Activated T-cell treated with anti-CD3 and anti-CD28 coated beads for 1 hour (primary cell): ENCODE measurements at regions not wholly inside any gene's neighbourhood (a gene's known extent, or its start where the extent isn't known, plus 50 kb on each side); places are given as distances from the start of the nearest gene placed in this dataset.

ENCODE experiments used
- DNase-seq: peaks from one replicate; pipeline ENCODE4 v3.0.0-alpha.2; 2020; ENCODE audit warnings: low read depth

DNA sequence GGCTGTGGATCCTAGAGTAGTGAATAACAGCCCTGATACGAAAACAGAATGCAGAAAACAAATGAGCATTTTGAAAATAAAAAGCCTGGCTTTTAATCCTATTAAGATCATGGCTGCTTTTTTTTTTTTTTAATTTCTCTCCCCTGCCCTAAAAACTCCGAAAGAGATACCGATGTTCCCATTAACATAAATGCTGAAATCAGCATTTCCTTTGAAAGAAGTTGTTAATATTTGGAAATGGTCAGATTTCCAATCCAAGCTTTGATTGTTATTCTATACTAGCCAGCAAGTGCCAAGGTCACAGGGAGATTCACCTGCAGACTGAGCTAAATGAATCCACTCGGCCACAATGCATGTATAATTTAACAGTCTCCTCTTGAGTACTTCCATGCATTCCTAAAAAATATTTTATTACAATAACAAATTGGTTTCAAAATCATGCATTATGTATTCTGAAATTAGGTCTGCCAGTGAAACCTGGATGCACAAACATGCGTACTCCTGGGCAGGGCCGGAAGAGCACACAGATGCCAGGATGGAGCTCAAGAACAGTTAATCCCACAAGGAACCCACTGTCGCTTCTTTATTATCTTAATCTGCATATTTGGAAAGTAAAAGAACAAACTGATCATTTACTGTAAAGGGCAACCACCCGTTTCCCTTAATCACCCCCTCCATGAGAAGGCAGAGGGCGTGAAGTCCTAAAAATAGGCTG is 521.5 kb upstream of the ZFHX3 start:
- no peak for DNase-seq

- no peak for DNase-seq
These were observed 520.8 kb upstream of the ZFHX3 start for GRCh38 chr16:73568769-73569168.

DNA sequence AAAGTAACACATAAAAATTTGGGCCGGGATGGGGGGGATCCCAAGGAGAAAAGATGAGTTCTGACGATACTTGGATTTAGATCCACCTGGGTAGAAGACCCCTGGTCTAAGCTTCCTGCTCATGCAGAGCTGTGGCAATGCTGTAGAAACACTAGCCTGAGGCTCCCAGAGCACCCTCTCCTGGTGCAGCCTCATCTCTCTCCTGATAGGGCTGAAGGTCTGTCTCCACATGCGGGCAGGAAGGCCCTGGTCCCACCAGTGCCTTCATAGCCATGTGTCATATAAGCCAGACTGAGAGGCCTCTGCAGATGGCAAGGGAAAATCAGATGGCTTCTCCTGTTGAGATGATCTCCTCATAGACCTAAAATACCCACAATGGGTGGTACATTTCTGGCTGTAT is 518.0 kb upstream of the ZFHX3 start:
- no peak for DNase-seq

DNA sequence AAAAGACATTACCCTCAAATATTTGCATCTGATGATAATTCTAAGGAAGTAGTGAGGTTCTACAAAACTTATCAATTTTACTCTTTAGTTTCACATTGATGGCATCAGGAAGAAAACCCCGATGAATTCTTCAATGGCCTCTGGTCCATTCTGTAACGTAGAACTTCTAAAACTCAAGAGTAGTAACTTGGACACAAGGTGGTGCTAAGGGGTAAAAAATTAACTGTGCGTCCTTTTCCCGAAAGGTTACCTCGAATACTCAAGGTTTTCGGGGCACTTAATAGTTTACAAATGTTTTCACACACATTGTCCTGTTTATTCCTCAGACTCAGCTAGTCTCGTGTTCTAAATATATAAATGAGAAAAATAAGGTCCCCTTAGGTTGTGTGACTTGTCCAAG is 517.3 kb upstream of the ZFHX3 start:
- no peak for DNase-seq

DNA sequence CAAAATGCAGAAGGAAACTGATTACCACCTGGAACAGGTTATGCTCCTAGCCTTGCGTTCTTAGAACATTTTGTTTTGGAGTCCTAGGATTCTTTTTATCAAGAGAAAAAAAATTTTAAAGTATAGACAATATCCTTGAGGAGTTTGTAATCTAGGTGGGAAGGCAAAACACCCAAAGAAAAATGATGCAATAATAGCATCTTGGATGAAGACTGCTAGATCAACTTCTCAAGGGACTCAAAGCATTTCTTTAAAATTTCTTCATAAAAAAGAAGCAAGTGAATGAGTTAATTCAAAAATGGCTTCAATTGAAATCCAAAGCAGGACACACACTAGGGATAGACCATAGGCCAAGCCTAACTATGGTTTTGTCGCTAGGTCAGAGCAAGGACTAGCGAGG is 515.8 kb upstream of the ZFHX3 start:
- DNase-seq = no peak

DNA sequence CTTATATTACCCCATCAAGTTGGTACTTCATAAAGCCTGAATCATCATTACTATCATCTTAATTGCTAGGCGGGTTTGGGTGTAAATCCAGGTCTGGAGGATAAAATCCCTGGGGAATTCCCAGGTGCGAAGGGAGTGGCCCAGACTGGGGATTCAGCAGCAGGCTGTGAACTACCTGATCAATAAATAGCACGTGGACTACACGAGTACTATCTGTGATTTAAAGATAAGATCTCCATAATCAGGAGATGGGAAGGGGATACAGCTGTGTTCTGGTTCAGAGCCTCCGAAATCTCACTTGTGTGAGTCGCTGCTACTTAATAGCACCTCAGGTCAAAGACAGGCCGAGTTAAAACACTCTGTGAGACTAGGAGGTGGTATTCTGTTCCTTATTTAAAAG is 512.6 kb upstream of the ZFHX3 start:
- DNase-seq = no peak

DNA sequence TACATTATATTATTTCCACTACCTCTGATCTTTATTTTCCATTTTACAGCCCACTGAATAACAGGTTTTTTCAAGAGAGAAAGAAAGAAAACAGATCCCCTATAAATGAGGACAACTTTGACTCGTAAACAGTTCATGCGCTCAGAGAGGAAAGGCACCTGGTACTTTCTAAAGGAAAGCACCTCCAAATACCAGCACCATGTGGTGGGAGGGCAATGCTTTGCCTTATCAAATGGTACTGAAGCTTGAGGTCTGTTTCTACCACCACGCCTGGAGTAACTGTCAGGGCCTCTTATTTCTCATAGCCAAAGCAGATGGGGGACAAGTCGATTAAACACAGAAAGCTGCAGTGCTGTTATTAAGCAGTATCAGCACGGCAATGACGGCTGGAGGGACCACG is 510.3 kb upstream of the ZFHX3 start:
- DNase-seq = no peak

DNA sequence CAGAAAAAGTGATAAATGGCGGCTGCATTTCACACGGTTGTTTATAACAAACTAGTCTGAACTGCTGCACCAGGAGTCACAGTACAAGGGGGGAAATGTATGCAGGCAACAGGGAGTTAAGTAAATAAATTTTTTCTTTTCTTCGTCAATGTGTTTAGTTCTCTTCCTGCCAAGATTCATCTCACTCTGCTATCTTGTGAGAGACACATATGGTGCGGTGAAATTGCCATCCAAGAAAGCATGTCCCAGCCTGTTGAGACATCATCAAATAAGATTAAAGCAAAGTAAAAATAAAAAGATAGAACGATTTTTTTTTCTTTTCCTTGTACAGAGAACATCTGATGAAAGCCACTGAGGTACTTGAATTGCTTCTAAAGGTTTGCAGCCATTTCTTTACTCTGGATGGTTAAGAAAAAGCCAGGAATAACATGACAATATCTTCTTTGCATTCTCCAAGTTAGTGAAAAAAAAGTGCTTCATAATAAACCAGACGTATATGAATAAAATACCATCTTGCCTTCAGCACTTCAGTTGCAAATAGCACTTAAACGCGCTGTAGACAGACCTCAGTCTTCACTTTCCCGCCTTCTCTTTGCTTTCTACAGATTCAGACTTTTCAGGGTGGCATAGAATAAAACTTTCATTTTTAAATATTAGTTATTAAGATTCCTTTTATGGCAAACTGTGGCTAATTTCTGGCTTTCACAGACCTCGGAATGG is 506.2 kb upstream of the ZFHX3 start:
- no peak for DNase-seq

DNA sequence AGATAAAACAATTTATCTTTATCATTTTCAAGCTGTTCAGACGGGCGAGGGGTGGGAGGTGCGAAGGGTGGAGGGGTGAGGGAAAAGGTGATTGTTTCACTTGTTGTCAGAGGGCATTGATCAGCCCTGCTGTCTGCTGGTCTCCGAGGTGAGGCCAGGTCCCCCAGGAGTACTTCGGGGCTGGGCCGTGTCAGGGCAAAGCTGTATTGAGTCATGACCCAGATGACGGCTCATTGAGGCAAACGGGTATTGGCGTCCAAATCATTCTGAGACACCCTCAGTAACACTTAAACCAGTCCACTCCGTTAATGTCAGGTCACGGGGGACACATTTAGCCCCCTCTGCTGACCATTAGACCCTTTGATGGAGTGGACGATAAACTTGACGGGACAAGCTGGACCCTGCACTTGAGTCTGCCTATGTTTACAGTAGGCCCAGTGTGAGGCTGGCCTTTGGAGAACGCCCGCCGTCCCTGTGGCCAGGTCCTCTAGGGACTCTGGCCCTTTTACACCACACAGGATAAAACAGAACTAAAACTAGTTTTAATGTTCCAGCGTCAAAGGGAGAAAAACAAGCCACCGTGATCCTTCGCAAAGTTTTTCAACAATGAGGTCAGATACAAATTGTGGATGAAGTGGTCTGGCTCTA is 502.2 kb upstream of the ZFHX3 start:
- DNase-seq = no peak

DNA sequence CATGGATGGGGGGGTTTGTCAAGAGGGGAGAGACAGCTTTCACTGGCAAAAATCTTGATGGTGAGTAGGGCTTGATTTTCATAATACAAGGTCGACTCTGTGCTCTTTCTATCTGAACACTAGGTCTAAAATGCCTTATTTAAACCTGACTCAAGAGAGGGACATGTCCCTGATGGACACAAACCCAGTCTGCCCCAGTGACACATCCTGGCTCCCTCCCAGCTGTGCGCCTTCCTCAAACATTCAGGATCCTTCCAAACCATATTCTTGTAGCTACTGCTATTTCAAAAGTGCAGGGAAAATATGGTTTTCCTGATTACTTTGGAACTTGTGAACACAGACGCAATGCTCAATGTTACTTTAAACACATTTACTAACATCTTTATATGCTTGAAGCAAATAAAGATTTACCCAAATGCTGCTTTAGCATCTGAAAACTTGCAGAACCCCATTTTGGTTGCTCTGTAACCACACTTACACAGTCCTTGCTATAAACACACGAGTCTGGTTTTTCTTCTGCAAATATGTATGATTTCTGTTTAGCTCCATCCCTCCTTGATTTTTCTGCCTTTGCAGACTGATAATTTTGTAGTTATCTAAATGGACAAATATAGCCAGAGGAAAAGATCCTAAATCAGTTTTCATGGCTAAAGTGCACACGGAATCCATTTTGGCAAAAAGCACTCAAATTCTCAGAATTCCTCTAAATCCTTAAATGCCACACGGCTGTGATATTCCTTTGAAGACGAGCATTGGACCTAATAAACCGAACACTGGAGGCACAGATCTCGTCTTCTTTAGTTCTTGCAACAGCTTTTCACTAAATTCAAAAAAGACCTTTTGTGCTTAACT is 499.9 kb upstream of the ZFHX3 start:
- no peak for DNase-seq

DNA sequence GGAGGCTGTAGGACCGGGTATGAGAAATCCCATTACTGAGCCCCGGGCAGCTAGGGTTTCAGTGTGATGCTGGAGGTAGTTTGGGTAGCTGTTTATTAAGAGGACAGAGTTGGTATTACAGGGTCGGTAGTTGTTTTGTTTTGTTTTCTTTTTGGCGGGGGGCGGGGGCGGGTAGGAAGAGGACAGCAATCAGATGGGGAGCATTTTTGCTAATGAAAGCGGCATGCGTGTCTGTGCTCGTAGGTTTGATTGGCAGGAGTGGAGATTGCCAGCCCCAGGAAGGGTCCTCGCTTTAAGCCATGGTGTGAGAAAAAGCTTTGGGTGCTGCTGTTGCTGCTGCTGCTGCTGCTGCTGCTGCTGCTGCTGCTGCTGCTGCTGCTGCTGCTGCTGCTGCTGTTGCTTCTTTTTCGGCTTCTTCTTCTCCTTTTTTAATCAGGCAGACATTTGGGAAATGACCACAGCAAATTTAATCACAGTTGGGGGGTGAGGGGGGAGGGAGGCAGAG is 498.5 kb upstream of the ZFHX3 start:
- no peak for DNase-seq

- no peak for DNase-seq
These were observed 497.8 kb upstream of the ZFHX3 start for GRCh38 chr16:73545755-73546154.

DNA sequence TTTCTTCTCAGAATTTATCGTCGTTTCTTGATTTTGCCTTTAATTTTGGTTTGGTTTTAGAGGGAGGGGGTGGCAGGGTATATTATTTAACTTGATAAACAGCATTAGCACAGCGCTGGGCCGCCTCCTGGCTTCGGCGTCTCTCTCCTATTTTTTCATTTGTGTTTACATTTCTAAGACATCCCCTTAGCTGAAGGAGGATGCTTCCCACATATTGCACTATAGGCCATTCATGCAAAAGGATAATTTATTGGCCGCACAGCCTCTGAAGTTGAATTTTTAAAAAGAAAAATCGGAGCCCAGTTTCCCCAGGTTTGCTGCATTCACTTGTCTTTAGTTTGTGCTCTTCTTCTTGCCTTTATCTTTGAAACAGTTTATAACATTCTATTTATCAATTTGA is 497.4 kb upstream of the ZFHX3 start:
- no peak for DNase-seq

DNA sequence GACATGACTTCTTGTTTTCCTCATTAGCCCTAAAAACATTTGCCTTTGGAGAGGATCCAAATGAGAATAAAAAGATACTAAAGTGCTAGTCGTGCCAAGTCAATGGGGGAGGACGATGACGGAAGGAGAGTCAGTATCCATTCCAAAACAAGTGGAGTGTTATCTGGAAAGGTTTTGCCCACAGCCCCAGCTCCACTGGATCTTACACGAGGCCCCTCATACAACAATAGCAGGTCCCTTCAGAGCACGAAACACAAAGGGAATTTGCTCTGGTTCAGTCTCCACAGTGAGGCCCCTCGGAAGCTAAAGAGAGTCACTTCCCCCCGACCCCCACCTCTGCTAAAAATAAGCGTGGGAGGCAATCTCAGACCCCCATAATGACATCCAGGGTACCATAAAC is 496.9 kb upstream of the ZFHX3 start:
- no peak for DNase-seq

GRCh38 chr16:73543970-73544599 is 496.2 kb upstream of the ZFHX3 start:
- DNase-seq = no peak

- no peak for DNase-seq
These were observed 495.5 kb upstream of the ZFHX3 start for GRCh38 chr16:73543331-73543969.

DNA sequence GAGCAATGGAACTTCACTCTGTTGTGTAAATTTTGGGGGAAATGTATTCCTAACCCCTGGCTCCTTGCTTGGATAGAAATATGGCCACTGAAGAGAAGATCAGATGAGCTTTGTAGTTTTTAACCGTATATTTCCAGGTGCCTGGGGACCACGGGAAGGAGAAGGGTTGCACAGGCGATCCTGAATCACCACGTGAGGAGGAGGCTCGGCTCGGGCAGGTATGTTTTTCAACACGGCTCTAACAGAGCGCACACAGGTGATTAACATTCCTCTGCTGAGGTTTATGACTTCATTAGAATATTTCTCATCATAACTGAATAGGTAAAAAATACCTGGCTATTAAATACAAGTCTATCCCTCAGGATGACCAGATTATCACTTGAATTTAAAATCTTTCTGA is 495.0 kb upstream of the ZFHX3 start:
- DNase-seq = no peak

GRCh38 chr16:73537921-73538320 is 490.0 kb upstream of the ZFHX3 start:
- DNase-seq = no peak

GRCh38 chr16:73536931-73537330 is 489.0 kb upstream of the ZFHX3 start:
- DNase-seq = no peak

DNA sequence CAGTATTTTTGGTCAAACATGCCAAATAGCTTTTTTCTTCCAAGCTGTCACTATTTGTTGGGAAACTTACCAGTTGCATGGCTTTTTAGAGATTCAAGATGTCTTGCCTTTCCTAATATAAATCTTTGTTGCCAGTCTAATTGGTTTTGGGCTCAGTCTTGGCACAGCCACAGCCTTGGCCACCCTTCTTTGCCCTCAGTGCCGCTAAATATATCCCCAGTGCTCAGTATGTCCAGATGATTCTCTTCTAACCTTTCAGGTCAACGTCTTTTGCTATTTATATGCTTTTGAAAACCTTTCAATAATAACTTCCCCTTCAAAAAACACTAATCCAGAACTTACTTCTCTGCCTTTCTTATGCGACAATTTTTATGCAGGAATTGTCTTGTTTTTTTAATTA is 483.1 kb upstream of the ZFHX3 start:
- DNase-seq = no peak

- DNase-seq = no peak
These were observed 482.6 kb upstream of the ZFHX3 start for GRCh38 chr16:73530529-73530928.
